ENCODE measurements at regions not wholly inside any gene's neighbourhood (a gene's known extent, or its start where the extent isn't known, plus 50 kb on each side); places are given as distances from the start of the nearest gene placed in this dataset.

DNA sequence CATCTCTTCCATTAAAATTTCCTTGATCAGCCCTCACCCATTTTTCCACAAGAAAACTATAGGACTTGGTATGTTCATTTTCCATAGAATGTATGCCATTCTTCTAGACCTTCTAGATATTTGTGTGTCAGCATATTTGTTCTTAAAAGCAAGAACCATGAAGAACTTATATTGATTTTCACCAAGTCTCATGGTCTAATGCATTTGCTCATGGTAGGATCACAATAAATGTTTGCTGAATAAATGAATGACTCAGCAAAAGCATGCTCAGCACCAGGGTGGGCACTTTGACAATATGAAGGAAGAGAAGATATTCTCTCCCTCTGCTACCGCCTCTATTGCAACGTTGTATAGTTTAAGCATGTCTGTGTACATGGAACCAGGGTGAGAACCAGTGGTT lies 805.5 kb upstream of the SLC35B3 start:
- TF ChIP-seq, protein P1, sequence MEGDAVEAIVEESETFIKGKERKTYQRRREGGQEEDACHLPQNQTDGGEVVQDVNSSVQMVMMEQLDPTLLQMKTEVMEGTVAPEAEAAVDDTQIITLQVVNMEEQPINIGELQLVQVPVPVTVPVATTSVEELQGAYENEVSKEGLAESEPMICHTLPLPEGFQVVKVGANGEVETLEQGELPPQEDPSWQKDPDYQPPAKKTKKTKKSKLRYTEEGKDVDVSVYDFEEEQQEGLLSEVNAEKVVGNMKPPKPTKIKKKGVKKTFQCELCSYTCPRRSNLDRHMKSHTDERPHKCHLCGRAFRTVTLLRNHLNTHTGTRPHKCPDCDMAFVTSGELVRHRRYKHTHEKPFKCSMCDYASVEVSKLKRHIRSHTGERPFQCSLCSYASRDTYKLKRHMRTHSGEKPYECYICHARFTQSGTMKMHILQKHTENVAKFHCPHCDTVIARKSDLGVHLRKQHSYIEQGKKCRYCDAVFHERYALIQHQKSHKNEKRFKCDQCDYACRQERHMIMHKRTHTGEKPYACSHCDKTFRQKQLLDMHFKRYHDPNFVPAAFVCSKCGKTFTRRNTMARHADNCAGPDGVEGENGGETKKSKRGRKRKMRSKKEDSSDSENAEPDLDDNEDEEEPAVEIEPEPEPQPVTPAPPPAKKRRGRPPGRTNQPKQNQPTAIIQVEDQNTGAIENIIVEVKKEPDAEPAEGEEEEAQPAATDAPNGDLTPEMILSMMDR (IDR thresholded peaks at IDR 0.05 in 8 of 11, conservative IDR thresholded peaks at IDR 0.05 in 3 of 11) = no peak
- TF ChIP-seq POLR2AphosphoS5 (IDR thresholded peaks at IDR 0.05) (no peak), POLR2A (IDR thresholded peaks at IDR 0.05) (no peak)

All from spleen (tissue), 7 donors.